OCI-LY7 (cell line): ENCODE measurements at regions not wholly inside any gene's neighbourhood (a gene's known extent, or its start where the extent isn't known, plus 50 kb on each side); places are given as distances from the start of the nearest gene placed in this dataset.

Source experiments
- CTCF ChIP-seq: fragments of 200-600 bp; sonication (generic); conservative IDR thresholded peaks from 2 replicates; pipeline ENCODE4 v1.5.1; 2014; ENCODE audit warnings: mild to moderate bottlenecking, antibody characterized with exemption, low read length, moderate library complexity, mixed read lengths
- EZH2phosphoT487 ChIP-seq: fragments of 200-600 bp; sonication (generic); IDR thresholded peaks from 2 replicates; pipeline ENCODE4 v1.6.1; 2018; ENCODE audit warnings: low read depth, borderline replicate concordance, mild to moderate bottlenecking, mixed run types, antibody characterized with exemption, low read length, moderate library complexity, mixed read lengths

GRCh38 chr13:111860231-111860552, 206.8 kb upstream of the SOX1 start:
- TF ChIP-seq CTCF (no peak), EZH2phosphoT487 (no peak)
